Aorta (tissue), 5 donors: ENCODE measurements at regions not wholly inside any gene's neighbourhood (a gene's known extent, or its start where the extent isn't known, plus 50 kb on each side); places are given as distances from the start of the nearest gene placed in this dataset.
A peak's percentile ranks its signal among the peaks of the same experiment; 100 is the strongest.

Source experiments
- ATAC-seq: fragments of 200-7000 bp; cut with Tn5 transposase; one replicate; pipeline ENCODE4 v1.9.1; 2022; ENCODE audit warnings: moderate library complexity; ENCODE audit not compliant: low FRiP score
- DNase-seq, 2 donors: peaks; one replicate each; pipeline ENCODE4 v3.0.0-alpha.2; 2020
- H3K27ac ChIP-seq, 2 donors: one replicate each; pipeline ENCODE4 v1.5.1; 2013; ENCODE audit warnings: low read length in 2 of 2, mild to moderate bottlenecking in 2 of 2, moderate library complexity in 2 of 2, control low read depth in 1 of 2, inconsistent platforms in 1 of 2, low read depth in 1 of 2
- H3K27me3 ChIP-seq, 2 donors: one replicate each; pipeline ENCODE4 v1.6.1; 2013; ENCODE audit warnings: control low read depth in 1 of 2, low read length in 1 of 2, mild to moderate bottlenecking in 1 of 2, moderate library complexity in 1 of 2; ENCODE audit not compliant: insufficient read depth in 2 of 2, control insufficient read depth in 1 of 2
- H3K36me3 ChIP-seq, 2 donors: one replicate each; pipeline ENCODE4 v1.6.1; 2013; ENCODE audit warnings: control low read depth in 1 of 2, low read length in 1 of 2, mild to moderate bottlenecking in 1 of 2; ENCODE audit not compliant: insufficient read depth in 2 of 2, control insufficient read depth in 1 of 2
- H3K4me1 ChIP-seq, 2 donors: one replicate each; pipeline ENCODE4 v1.6.1; 2013; ENCODE audit warnings: low read length in 2 of 2, control low read depth in 1 of 2, mild to moderate bottlenecking in 1 of 2, moderate library complexity in 1 of 2; ENCODE audit not compliant: insufficient read depth in 2 of 2, control insufficient read depth in 1 of 2
- H3K4me3 ChIP-seq, 2 donors: one replicate each; pipeline ENCODE4 v1.5.1; 2013; ENCODE audit warnings: low read length in 2 of 2, control low read depth in 1 of 2, mild to moderate bottlenecking in 1 of 2
- H3K9me3 ChIP-seq: one replicate; pipeline ENCODE4 v1.6.1; 2013; ENCODE audit warnings: mild to moderate bottlenecking, low read length; ENCODE audit not compliant: control insufficient read depth
- WGBS, 2 donors: extraction: QIAGEN DNeasy Blood & Tissue Kit; methylation state at CpG; one replicate each; pipeline ENCODE4 v1.1.7; 2013; 5-methylcytosine and 5-hydroxymethylcytosine counted together
- intact Hi-C, 2 donors: fragments of 100-400 bp; cut with DNase I; formaldehyde crosslinking; loops; one replicate each; pipeline versions ENCODE4 v1.14.2 to v1.15.0; 2022
- donor health status: healthy with polysubstance abuse.
- donor health status: Bipolar disorder and iron deficiency.
- donor health status: DM: no; HTN: no; CAD: no.
- donor health status: DM: no; HTN: no; CAD: no.
- donor health status: DM: yes; HTN: yes; CAD: no.

GRCh38 chr18:24627644-24628315 lies 167.3 kb downstream of the HRH4 start:
- 56 to 59% methylated on average over 4 of the region's 4 CpGs for WGBS, 2 donors
- intact Hi-C loops, result no loop called here
- Histone ChIP-seq H3K27me3 (no peaks in the 10 kb centered on the region), H3K27ac (no peak overlapping the region), H3K4me3 (no peak overlapping the region), H3K9me3 (peaks cover 2% of the 10 kb centered on the region), H3K4me1 (no peaks in the 10 kb centered on the region), H3K36me3 (no peaks in the 10 kb centered on the region)
- DNase-seq, result no peak
- no peak for ATAC-seq

GRCh38 chr18:24628326-24628725 lies 167.9 kb downstream of the HRH4 start:
- H3K4me1 ChIP-seq, result peaks cover 0 to 2% of the 10 kb centered on the region in 2 donors
- no peak for DNase-seq
- intact Hi-C loops, result no loop called here

GRCh38 chr18:24629921-24630320 lies 169.5 kb downstream of the HRH4 start:
- WGBS, 2 donors, result 45 to 49% methylated on average over 3 of the region's 3 CpGs
- no peak for ATAC-seq
- H3K4me1 ChIP-seq, result peaks cover 0 to 2% of the 10 kb centered on the region in 2 donors

More at GRCh38 chr18:24628326-24628725, 167.9 kb downstream of the HRH4 start:
- H3K4me3 ChIP-seq, result no peak overlapping the region
- no peak for ATAC-seq
- H3K36me3 ChIP-seq, result no peaks in the 10 kb centered on the region
- no peak overlapping the region for H3K27ac ChIP-seq
- H3K27me3 ChIP-seq, result no peaks in the 10 kb centered on the region
- H3K9me3 ChIP-seq, result peaks cover 2% of the 10 kb centered on the region
- 88 to 100% methylated on average over 1 of the region's 1 CpG for WGBS, 2 donors

GRCh38 chr18:24630346-24630880 lies 170.0 kb downstream of the HRH4 start:
- Histone ChIP-seq H3K4me1 (peaks cover 0 to 2% of the 10 kb centered on the region in 2 donors), H3K27me3 (no peaks in the 10 kb centered on the region), H3K4me3 (no peak overlapping the region), H3K9me3 (no peaks in the 10 kb centered on the region), H3K36me3 (no peaks in the 10 kb centered on the region), H3K27ac (no peak overlapping the region)
- DNase-seq (no peak), ATAC-seq (no peak)
- intact Hi-C loops, result no loop called here
- 80 to 84% methylated on average over 10 of the region's 10 CpGs for WGBS, 2 donors

More at GRCh38 chr18:24629921-24630320, 169.5 kb downstream of the HRH4 start:
- no peak for DNase-seq
- Histone ChIP-seq H3K4me3 (no peak overlapping the region), H3K27ac (no peak overlapping the region), H3K9me3 (peaks cover 2% of the 10 kb centered on the region), H3K27me3 (no peaks in the 10 kb centered on the region), H3K36me3 (no peaks in the 10 kb centered on the region)
- intact Hi-C loops, result no loop called here

GRCh38 chr18:24631243-24632025 lies 171.0 kb downstream of the HRH4 start:
- intact Hi-C loops, result no loop called here
- H3K27me3 ChIP-seq, result no peaks in the 10 kb centered on the region
- no peaks in the 10 kb centered on the region for H3K9me3 ChIP-seq
- 16 to 17% methylated on average over 20 to 21 of the region's 21 CpGs for WGBS, 2 donors
- H3K4me3 ChIP-seq, result no peak overlapping the region
- no peak overlapping the region for H3K27ac ChIP-seq
- ATAC-seq, result peak; percentile 47
- no peak for DNase-seq
- peaks cover 0 to 2% of the 10 kb centered on the region in 2 donors for H3K4me1 ChIP-seq
- H3K36me3 ChIP-seq, result no peaks in the 10 kb centered on the region

- no peaks in the 10 kb centered on the region for H3K36me3 ChIP-seq
- WGBS, 2 donors, result 91 to 94% methylated on average over 15 of the region's 15 CpGs
- H3K27me3 ChIP-seq, result no peaks in the 10 kb centered on the region
- ATAC-seq (no peak), DNase-seq (no peak)
- H3K4me3 ChIP-seq, result no peak overlapping the region
- peaks cover 0 to 2% of the 10 kb centered on the region in 2 donors for H3K4me1 ChIP-seq
- H3K27ac ChIP-seq, result no peak overlapping the region
- H3K9me3 ChIP-seq, result no peaks in the 10 kb centered on the region
- intact Hi-C loops, result no loop called here
Observed at GRCh38 chr18:24632158-24632988, 171.9 kb downstream of the HRH4 start.

GRCh38 chr18:24633121-24633520 lies 172.7 kb downstream of the HRH4 start:
- intact Hi-C loops, result no loop called here
- H3K4me1 ChIP-seq, result peaks cover 0 to 2% of the 10 kb centered on the region in 2 donors
- ATAC-seq, result no peak
- no peak for DNase-seq
- H3K36me3 ChIP-seq, result no peaks in the 10 kb centered on the region
- H3K9me3 ChIP-seq, result no peaks in the 10 kb centered on the region
- no peak overlapping the region for H3K27ac ChIP-seq
- no peaks in the 10 kb centered on the region for H3K27me3 ChIP-seq
- 94 to 97% methylated on average over 3 of the region's 3 CpGs for WGBS, 2 donors
- H3K4me3 ChIP-seq, result no peak overlapping the region

- no peaks in the 10 kb centered on the region for H3K36me3 ChIP-seq
- no peaks in the 10 kb centered on the region for H3K27me3 ChIP-seq
- intact Hi-C loops, result no loop called here
- H3K27ac ChIP-seq, result no peak overlapping the region
- WGBS, 2 donors, result 57 to 59% methylated on average over 4 of the region's 4 CpGs
- ATAC-seq (no peak), DNase-seq (no peak)
- H3K4me3 ChIP-seq, result no peak overlapping the region
- peaks cover 2% of the 10 kb centered on the region for H3K9me3 ChIP-seq
- no peaks in the 10 kb centered on the region for H3K4me1 ChIP-seq
Observed at GRCh38 chr18:24649571-24649970, 189.1 kb downstream of the HRH4 start.
